HEK293T (cell line): ENCODE measurements at regions not wholly inside any gene's neighbourhood (a gene's known extent, or its start where the extent isn't known, plus 50 kb on each side); places are given as distances from the start of the nearest gene placed in this dataset.

ENCODE experiments used
- ARNT ChIP-seq: fragments of 450-650 bp; IDR thresholded peaks from 2 replicates; pipeline ENCODE4 v1.6.1; 2017; ENCODE audit warnings: mild to moderate bottlenecking
- BHLHE40 ChIP-seq: fragments of 450-650 bp; IDR thresholded peaks from 2 replicates; pipeline ENCODE4 v1.6.1; 2016; ENCODE audit warnings: mild to moderate bottlenecking, moderate library complexity, borderline replicate concordance
- CTBP1 ChIP-seq: fragments of 450-650 bp; IDR thresholded peaks from 2 replicates; pipeline ENCODE4 v1.6.1; 2016; ENCODE audit warnings: borderline replicate concordance
- ELF4 ChIP-seq: fragments of 450-650 bp; IDR thresholded peaks from 2 replicates; pipeline ENCODE4 v1.6.1; 2017; ENCODE audit warnings: antibody characterized with exemption
- FOXA1 ChIP-seq: fragments of 450-650 bp; IDR thresholded peaks from 2 replicates; pipeline ENCODE4 v1.6.1; 2016; ENCODE audit warnings: mild to moderate bottlenecking
- FOXK2 ChIP-seq: fragments of 450-650 bp; IDR thresholded peaks from 2 replicates; pipeline ENCODE4 v1.6.1; 2016; ENCODE audit warnings: mild to moderate bottlenecking
- FOXM1 ChIP-seq: fragments of 450-650 bp; IDR thresholded peaks from 2 replicates; pipeline ENCODE4 v1.6.1; 2017; ENCODE audit warnings: mild to moderate bottlenecking, borderline replicate concordance
- HDGF ChIP-seq: fragments of 450-650 bp; IDR thresholded peaks from 2 replicates; pipeline ENCODE4 v1.6.1; 2017; ENCODE audit warnings: antibody characterized with exemption, borderline replicate concordance
- L3MBTL2 ChIP-seq: fragments of 450-650 bp; conservative IDR thresholded peaks from 2 replicates; pipeline ENCODE4 v1.6.1; 2016; ENCODE audit warnings: mild to moderate bottlenecking
- PKNOX1 ChIP-seq: fragments of 450-650 bp; IDR thresholded peaks from 2 replicates; pipeline ENCODE4 v1.6.1; 2016
- SP1 ChIP-seq: fragments of 450-650 bp; IDR thresholded peaks from 2 replicates; pipeline ENCODE4 v1.6.1; 2017
- SUZ12 ChIP-seq: fragments of 450-650 bp; IDR thresholded peaks from 2 replicates; pipeline ENCODE4 v1.6.1; 2016; ENCODE audit warnings: mild to moderate bottlenecking
- TARDBP ChIP-seq: fragments of 450-650 bp; IDR thresholded peaks from 2 replicates; pipeline ENCODE4 v1.6.1; 2016
- ZNF384 ChIP-seq: fragments of 450-650 bp; IDR thresholded peaks from 2 replicates; pipeline ENCODE4 v1.6.1; 2016

- TF ChIP-seq FOXM1 (no peak), SP1 (no peak), SUZ12 (no peak), ARNT (no peak), BHLHE40 (no peak), ZNF384 (no peak), TARDBP (no peak), HDGF (no peak), FOXA1 (no peak), L3MBTL2 (no peak), ELF4 (no peak), CTBP1 (no peak), FOXK2 (no peak), PKNOX1 (no peak)
Measured at GRCh38 chr5:92119110-92119509, 736.0 kb upstream of the ARRDC3 start.
